HCT116 (cell line): ENCODE measurements at regions not wholly inside any gene's neighbourhood (a gene's known extent, or its start where the extent isn't known, plus 50 kb on each side); places are given as distances from the start of the nearest gene placed in this dataset.

Experiments used
- ATAC-seq: fragments of 200-7000 bp; cut with Tn5 transposase; 2 replicates; pipeline ENCODE4 v1.9.1; 2020; ENCODE audit warnings: mild to moderate bottlenecking, moderate library complexity
- BruUV-seq: library from RNA; stranded (reverse); fragments of 400-500 nt; replicated peaks from 2 replicates; lab custom pipeline; 2021; lab: Mats Ljungman, UMichigan
- CTCF ChIA-PET: fragments of 300-600 bp; sonication (Branson Sonifier 250); formaldehyde crosslinking; loops from one replicate; lab custom pipeline; 2021; ENCODE audit warnings: antibody characterized with exemption; lab: Charles Lee
- POLR2A ChIA-PET: fragments of 300-600, 350-600 bp; sonication (Branson Sonifier 250); formaldehyde crosslinking; loops from one replicate; lab custom pipeline; 2021; ENCODE audit warnings: antibody characterized with exemption; lab: Charles Lee
- RAD21 ChIA-PET, 2 experiments: fragments of 300-600 bp; sonication (Branson Sonifier 250); formaldehyde crosslinking; loops; one replicate each; lab custom pipeline; 2023; ENCODE audit warnings: low total read pairs in 2 of 2; ENCODE audit not compliant: uncharacterized antibody in 2 of 2, unreplicated experiment in 2 of 2, low non-redundant PET in 1 of 2; lab: Charles Lee
- DNase-seq: peaks from one replicate; pipeline ENCODE4 v3.0.0-alpha.2; 2010; ENCODE audit warnings: low read depth, low spot score
- H2AFZ ChIP-seq: fragments of 200-600 bp; shearing (Covaris generic), sonication (generic); 2 replicates; pipeline ENCODE4 v1.6.1; 2017; ENCODE audit warnings: low read depth, mixed run types, mixed read lengths, antibody characterized with exemption, low read length; ENCODE audit not compliant: poor library complexity, severe bottlenecking
- H3K27ac ChIP-seq: 2 replicates; pipeline ENCODE4 v1.5.1; 2012; ENCODE audit warnings: low read depth, low read length
- H3K27me3 ChIP-seq: fragments of 200-600 bp; sonication (generic); 2 replicates; pipeline ENCODE4 v1.6.1; 2016; ENCODE audit warnings: mixed run types, low read length, mixed read lengths; ENCODE audit not compliant: insufficient read depth
- H3K36me3 ChIP-seq, 2 experiments: fragments of 200-500 bp in 1 of 2; fragments of 200-600 bp in 1 of 2; sonication (Bioruptor generic) in 1 of 2; sonication (generic) in 1 of 2; 2 replicates each; pipeline versions ENCODE4 v1.5.1 to v1.6.1; 2014 to 2016; ENCODE audit warnings: low read length in 2 of 2, inconsistent platforms in 1 of 2, mixed read lengths in 1 of 2, mixed run types in 1 of 2; ENCODE audit not compliant: insufficient read depth in 2 of 2, control insufficient read depth in 1 of 2
- H3K4me1 ChIP-seq, 2 experiments: fragments of 200-600 bp in 1 of 2; sonication (generic) in 1 of 2; 2 replicates each; pipeline versions ENCODE4 v1.5.1 to v1.6.1; 2012 to 2017; ENCODE audit warnings: low read length in 2 of 2, inconsistent platforms in 1 of 2, mild to moderate bottlenecking in 1 of 2, mixed read lengths in 1 of 2, mixed run types in 1 of 2, moderate library complexity in 1 of 2; ENCODE audit not compliant: insufficient read depth in 2 of 2, control insufficient read depth in 1 of 2
- H3K4me2 ChIP-seq: fragments of 200-600 bp; sonication (generic); 2 replicates; pipeline ENCODE4 v1.6.1; 2017; ENCODE audit warnings: mixed run types, low read length, mixed read lengths
- H3K4me3 ChIP-seq, 2 experiments: fragments of 200-600 bp in 1 of 2; sonication (generic) in 1 of 2; replicated peaks in 1 of 2; 2 replicates each; pipeline ENCODE4 v1.5.1; 2011 to 2016; ENCODE audit warnings: low read length in 2 of 2, control low read depth in 1 of 2, low read depth in 1 of 2, mild to moderate bottlenecking in 1 of 2, mixed read lengths in 1 of 2, mixed run types in 1 of 2
- H3K79me2 ChIP-seq: fragments of 200-600 bp; sonication (generic); 2 replicates; pipeline ENCODE4 v1.6.1; 2017; ENCODE audit warnings: mild to moderate bottlenecking, mixed run types, low read length, moderate library complexity, mixed read lengths; ENCODE audit not compliant: insufficient read depth
- H3K9ac ChIP-seq: fragments of 200-600 bp; sonication (generic); 2 replicates; pipeline ENCODE4 v1.6.1; 2016; ENCODE audit warnings: low read length, mixed read lengths
- H3K9me2 ChIP-seq: fragments of 200-600 bp; sonication (generic), shearing (Covaris generic); 2 replicates; pipeline ENCODE4 v1.6.1; 2017; ENCODE audit warnings: mixed run types, mild to moderate bottlenecking, moderate library complexity; ENCODE audit not compliant: insufficient read depth
- H3K9me3 ChIP-seq, 2 experiments: fragments of 200-500 bp in 1 of 2; fragments of 200-600 bp in 1 of 2; sonication (Bioruptor generic) in 1 of 2; sonication (generic) in 1 of 2; 2 replicates each; pipeline ENCODE4 v1.6.1; 2014 to 2017; ENCODE audit warnings: low read length in 2 of 2, mixed read lengths in 2 of 2, inconsistent platforms in 1 of 2, low read depth in 1 of 2, mild to moderate bottlenecking in 1 of 2, mixed run types in 1 of 2, moderate library complexity in 1 of 2; ENCODE audit not compliant: control insufficient read depth in 1 of 2, insufficient read depth in 1 of 2
- H4K20me1 ChIP-seq: fragments of 200-600 bp; sonication (generic), shearing (Covaris generic); 2 replicates; pipeline ENCODE4 v1.6.1; 2017; ENCODE audit warnings: mixed run types, mild to moderate bottlenecking, moderate library complexity; ENCODE audit not compliant: insufficient read depth
- CBX3 ChIP-seq: IDR thresholded peaks from 2 replicates; pipeline ENCODE4 v1.6.1; 2012; ENCODE audit warnings: low read depth
- CEBPB ChIP-seq: IDR thresholded peaks from 2 replicates; pipeline ENCODE4 v1.6.1; 2012; ENCODE audit warnings: low read depth
- ELF1 ChIP-seq: IDR thresholded peaks from 2 replicates; pipeline ENCODE4 v1.6.1; 2012; ENCODE audit warnings: low read depth, borderline replicate concordance
- EZH2 ChIP-seq: fragments of 200-600 bp; sonication (generic); IDR thresholded peaks from 2 replicates; pipeline ENCODE4 v1.6.1; 2017; ENCODE audit warnings: antibody characterized with exemption, mixed run types
- EZH2phosphoT487 ChIP-seq: fragments of 200-600 bp; IDR thresholded peaks from 2 replicates; pipeline ENCODE4 v1.6.1; 2018; ENCODE audit warnings: antibody characterized with exemption, borderline replicate concordance
- JUND ChIP-seq: IDR thresholded peaks from 2 replicates; pipeline ENCODE4 v1.6.1; 2012
- POLR2AphosphoS5 ChIP-seq: IDR thresholded peaks from 2 replicates; pipeline ENCODE4 v1.6.1; 2011; ENCODE audit warnings: mild to moderate bottlenecking, low read depth, low read length, moderate library complexity
- SIN3A ChIP-seq: IDR thresholded peaks from 2 replicates; pipeline ENCODE4 v1.6.1; 2012; ENCODE audit warnings: low read depth
- ZNF274 ChIP-seq: fragments of 200-500 bp; sonication (Bioruptor generic); IDR thresholded peaks from 2 replicates; pipeline ENCODE4 v1.6.1; 2014; ENCODE audit warnings: mild to moderate bottlenecking, low read depth, low read length, inconsistent platforms
- intact Hi-C: fragments of 100-400 bp; cut with micrococcal nuclease; formaldehyde crosslinking; loops from 2 replicates; pipeline ENCODE4 v1.10.0; 2022
- TF ChIP-seq, protein P1 (sequence below), 3 experiments: fragments of 200-600 bp in 1 of 3; sonication (generic) in 1 of 3; IDR thresholded peaks in 2 of 3; conservative IDR thresholded peaks in 1 of 3; 2 replicates each; pipeline ENCODE4 v1.5.1; 2012 to 2017; ENCODE audit warnings: low read depth in 2 of 3, low read length in 2 of 3, antibody characterized with exemption in 1 of 3, borderline replicate concordance in 1 of 3, control low read depth in 1 of 3, mild to moderate bottlenecking in 1 of 3, mixed read lengths in 1 of 3, mixed run types in 1 of 3, moderate library complexity in 1 of 3; ENCODE audit not compliant: insufficient read depth in 1 of 3
- TF ChIP-seq, protein P2 (sequence below): IDR thresholded peaks from 2 replicates; pipeline ENCODE4 v1.6.1; 2012
- TF ChIP-seq, protein P3 (sequence below): IDR thresholded peaks from 2 replicates; pipeline ENCODE4 v1.6.1; 2012; ENCODE audit warnings: low read depth
- TF ChIP-seq, protein P4 (sequence below): IDR thresholded peaks from 2 replicates; pipeline ENCODE4 v1.6.1; 2011; ENCODE audit warnings: mild to moderate bottlenecking, low read length, moderate library complexity; ENCODE audit not compliant: insufficient replicate concordance; ENCODE audit errors: extremely low read depth
- TF ChIP-seq, protein P5 (sequence below): IDR thresholded peaks from 2 replicates; pipeline ENCODE4 v1.6.1; 2012

DNA sequence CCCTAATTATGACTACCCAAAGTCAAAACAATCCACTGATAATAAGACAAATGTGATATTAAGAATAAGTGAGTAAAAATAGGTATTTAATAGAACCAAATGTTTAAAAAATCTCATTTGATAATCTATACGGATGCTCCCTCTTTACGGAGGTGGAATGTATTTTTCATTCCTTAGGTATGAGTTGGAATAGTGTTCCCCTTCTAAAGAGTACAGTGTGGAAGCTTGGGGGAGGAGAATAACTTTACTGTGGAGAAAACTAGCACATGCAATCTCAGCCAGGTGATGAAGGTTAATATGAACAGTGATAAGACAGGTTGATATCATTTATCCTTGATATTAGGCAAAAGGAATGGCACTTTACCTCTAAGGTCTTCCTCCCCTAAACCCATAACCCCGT is 74.6 kb downstream of the GPR88 start:
- no peaks in the 10 kb centered on the region for H3K79me2 ChIP-seq
- no peak overlapping the region for H3K9ac ChIP-seq
- DNase-seq (no peak), ATAC-seq (no peak)
- H3K4me1 ChIP-seq = no peaks in the 10 kb centered on the region
- RAD21 ChIA-PET = no interaction called here
- intact Hi-C loops = no loop called here
- H3K4me2 ChIP-seq = no peak overlapping the region
- CTCF ChIA-PET = no interaction called here
- no peaks in the 10 kb centered on the region for H3K36me3 ChIP-seq
- TF ChIP-seq JUND (no peak), POLR2AphosphoS5 (no peak), ELF1 (no peak), CEBPB (no peak), ZNF274 (no peak), EZH2 (no peak), SIN3A (no peak), EZH2phosphoT487 (no peak), CBX3 (no peak)
- TF ChIP-seq, protein P1, sequence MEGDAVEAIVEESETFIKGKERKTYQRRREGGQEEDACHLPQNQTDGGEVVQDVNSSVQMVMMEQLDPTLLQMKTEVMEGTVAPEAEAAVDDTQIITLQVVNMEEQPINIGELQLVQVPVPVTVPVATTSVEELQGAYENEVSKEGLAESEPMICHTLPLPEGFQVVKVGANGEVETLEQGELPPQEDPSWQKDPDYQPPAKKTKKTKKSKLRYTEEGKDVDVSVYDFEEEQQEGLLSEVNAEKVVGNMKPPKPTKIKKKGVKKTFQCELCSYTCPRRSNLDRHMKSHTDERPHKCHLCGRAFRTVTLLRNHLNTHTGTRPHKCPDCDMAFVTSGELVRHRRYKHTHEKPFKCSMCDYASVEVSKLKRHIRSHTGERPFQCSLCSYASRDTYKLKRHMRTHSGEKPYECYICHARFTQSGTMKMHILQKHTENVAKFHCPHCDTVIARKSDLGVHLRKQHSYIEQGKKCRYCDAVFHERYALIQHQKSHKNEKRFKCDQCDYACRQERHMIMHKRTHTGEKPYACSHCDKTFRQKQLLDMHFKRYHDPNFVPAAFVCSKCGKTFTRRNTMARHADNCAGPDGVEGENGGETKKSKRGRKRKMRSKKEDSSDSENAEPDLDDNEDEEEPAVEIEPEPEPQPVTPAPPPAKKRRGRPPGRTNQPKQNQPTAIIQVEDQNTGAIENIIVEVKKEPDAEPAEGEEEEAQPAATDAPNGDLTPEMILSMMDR (IDR thresholded peaks at IDR 0.05 in 2 of 3, conservative IDR thresholded peaks at IDR 0.05 in 1 of 3; ENCODE audit: borderline replicate concordance in 1 of 3, insufficient read depth in 1 of 3, low read depth in 2 of 3, low read length in 2 of 3) = no peak
- TF ChIP-seq, protein P2, sequence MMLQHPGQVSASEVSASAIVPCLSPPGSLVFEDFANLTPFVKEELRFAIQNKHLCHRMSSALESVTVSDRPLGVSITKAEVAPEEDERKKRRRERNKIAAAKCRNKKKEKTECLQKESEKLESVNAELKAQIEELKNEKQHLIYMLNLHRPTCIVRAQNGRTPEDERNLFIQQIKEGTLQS = no peak
- TF ChIP-seq, protein P3, sequence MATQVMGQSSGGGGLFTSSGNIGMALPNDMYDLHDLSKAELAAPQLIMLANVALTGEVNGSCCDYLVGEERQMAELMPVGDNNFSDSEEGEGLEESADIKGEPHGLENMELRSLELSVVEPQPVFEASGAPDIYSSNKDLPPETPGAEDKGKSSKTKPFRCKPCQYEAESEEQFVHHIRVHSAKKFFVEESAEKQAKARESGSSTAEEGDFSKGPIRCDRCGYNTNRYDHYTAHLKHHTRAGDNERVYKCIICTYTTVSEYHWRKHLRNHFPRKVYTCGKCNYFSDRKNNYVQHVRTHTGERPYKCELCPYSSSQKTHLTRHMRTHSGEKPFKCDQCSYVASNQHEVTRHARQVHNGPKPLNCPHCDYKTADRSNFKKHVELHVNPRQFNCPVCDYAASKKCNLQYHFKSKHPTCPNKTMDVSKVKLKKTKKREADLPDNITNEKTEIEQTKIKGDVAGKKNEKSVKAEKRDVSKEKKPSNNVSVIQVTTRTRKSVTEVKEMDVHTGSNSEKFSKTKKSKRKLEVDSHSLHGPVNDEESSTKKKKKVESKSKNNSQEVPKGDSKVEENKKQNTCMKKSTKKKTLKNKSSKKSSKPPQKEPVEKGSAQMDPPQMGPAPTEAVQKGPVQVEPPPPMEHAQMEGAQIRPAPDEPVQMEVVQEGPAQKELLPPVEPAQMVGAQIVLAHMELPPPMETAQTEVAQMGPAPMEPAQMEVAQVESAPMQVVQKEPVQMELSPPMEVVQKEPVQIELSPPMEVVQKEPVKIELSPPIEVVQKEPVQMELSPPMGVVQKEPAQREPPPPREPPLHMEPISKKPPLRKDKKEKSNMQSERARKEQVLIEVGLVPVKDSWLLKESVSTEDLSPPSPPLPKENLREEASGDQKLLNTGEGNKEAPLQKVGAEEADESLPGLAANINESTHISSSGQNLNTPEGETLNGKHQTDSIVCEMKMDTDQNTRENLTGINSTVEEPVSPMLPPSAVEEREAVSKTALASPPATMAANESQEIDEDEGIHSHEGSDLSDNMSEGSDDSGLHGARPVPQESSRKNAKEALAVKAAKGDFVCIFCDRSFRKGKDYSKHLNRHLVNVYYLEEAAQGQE = no peak
- TF ChIP-seq, protein P4, sequence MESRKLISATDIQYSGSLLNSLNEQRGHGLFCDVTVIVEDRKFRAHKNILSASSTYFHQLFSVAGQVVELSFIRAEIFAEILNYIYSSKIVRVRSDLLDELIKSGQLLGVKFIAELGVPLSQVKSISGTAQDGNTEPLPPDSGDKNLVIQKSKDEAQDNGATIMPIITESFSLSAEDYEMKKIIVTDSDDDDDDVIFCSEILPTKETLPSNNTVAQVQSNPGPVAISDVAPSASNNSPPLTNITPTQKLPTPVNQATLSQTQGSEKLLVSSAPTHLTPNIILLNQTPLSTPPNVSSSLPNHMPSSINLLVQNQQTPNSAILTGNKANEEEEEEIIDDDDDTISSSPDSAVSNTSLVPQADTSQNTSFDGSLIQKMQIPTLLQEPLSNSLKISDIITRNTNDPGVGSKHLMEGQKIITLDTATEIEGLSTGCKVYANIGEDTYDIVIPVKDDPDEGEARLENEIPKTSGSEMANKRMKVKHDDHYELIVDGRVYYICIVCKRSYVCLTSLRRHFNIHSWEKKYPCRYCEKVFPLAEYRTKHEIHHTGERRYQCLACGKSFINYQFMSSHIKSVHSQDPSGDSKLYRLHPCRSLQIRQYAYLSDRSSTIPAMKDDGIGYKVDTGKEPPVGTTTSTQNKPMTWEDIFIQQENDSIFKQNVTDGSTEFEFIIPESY = no peak
- TF ChIP-seq, protein P5, sequence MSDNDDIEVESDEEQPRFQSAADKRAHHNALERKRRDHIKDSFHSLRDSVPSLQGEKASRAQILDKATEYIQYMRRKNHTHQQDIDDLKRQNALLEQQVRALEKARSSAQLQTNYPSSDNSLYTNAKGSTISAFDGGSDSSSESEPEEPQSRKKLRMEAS = no peak
- no peak overlapping the region for H3K27ac ChIP-seq
- no peaks in the 10 kb centered on the region for H3K9me3 ChIP-seq
- H3K4me3 ChIP-seq = no peak overlapping the region
- BruUV-seq = no TSS peak
- no peak overlapping the region for H2AFZ ChIP-seq
- no peaks in the 10 kb centered on the region for H4K20me1 ChIP-seq
- POLR2A ChIA-PET = no interaction called here
- no peaks in the 10 kb centered on the region for H3K9me2 ChIP-seq
- H3K27me3 ChIP-seq = peaks cover 4% of the 10 kb centered on the region
